ENCODE measurements at regions not wholly inside any gene's neighbourhood (a gene's known extent, or its start where the extent isn't known, plus 50 kb on each side); places are given as distances from the start of the nearest gene placed in this dataset.

GRCh38 chr4:4735136-4735750, 124.2 kb upstream of the MSX1 start:
- no peak overlapping the region for H3K4me3 ChIP-seq
- 65% methylated on average over 9 of the region's 9 CpGs for WGBS (ENCODE audit: insufficient coverage, insufficient replicate concordance, low lambda C conversion rate, missing lambda C conversion rate)
- H3K27me3 ChIP-seq (replicated peaks in 1 of 2; ENCODE audit: control insufficient read depth in 2 of 2, insufficient read depth in 2 of 2, low read length in 1 of 2): no peaks in the 10 kb centered on the region
- BruUV-seq (replicated peaks): no TSS peak
- no peak overlapping the region for H3K27ac ChIP-seq (ENCODE audit: control insufficient read depth, insufficient read depth)
- TF ChIP-seq EED (IDR thresholded peaks at IDR 0.05; ENCODE audit: low read depth) (no peak), POLR2AphosphoS2 (IDR thresholded peaks at IDR 0.05; ENCODE audit: low read depth, low read length) (no peak)
- intact Hi-C loops (cut with micrococcal nuclease; ENCODE audit: unreplicated experiment) (no loop called here), in situ Hi-C loops (cut with MboI) (no loop called here)
- no peak overlapping the region for H3K4me2 ChIP-seq (ENCODE audit: control insufficient read depth, insufficient read depth)
- FAIRE-seq (no peak), DNase-seq (ENCODE audit: low read depth, low spot score) (no peak), ATAC-seq (no peak)
- no peaks in the 10 kb centered on the region for H4K20me1 ChIP-seq (ENCODE audit: control insufficient read depth, insufficient read depth)
- H3K79me2 ChIP-seq (ENCODE audit: control insufficient read depth, insufficient read depth, low read length): no peaks in the 10 kb centered on the region
- H2AFZ ChIP-seq (ENCODE audit: control insufficient read depth, low read depth, low read length): no peak overlapping the region
- H3K36me3 ChIP-seq (ENCODE audit: control insufficient read depth in 2 of 2, insufficient read depth in 2 of 2, low read length in 1 of 2): no peaks in the 10 kb centered on the region
- no peaks in the 10 kb centered on the region; the same call in 2 of the 3 replicates for H3K9me3 ChIP-seq (replicated peaks; ENCODE audit: control insufficient read depth, insufficient read depth, low read length)
- no peaks in the 10 kb centered on the region for H3K4me1 ChIP-seq (ENCODE audit: control insufficient read depth, insufficient read depth, low read length)
- H3K9ac ChIP-seq (ENCODE audit: control insufficient read depth, insufficient read depth, low read length): no peak overlapping the region
- POLR2A ChIA-PET: no interaction called here
- CTCF ChIA-PET: interaction anchor here (0.5 kb wide), 1 partner anchor 61 kb away, joined by 3 read pairs; no protein-coding TSS in a partner anchor
- SMC1A ChIA-PET (ENCODE audit: uncharacterized antibody, unreplicated experiment): no interaction called here
- RAD21 ChIA-PET (ENCODE audit: unreplicated experiment): no interaction called here

GRCh38 chr4:4734425-4734824, 125.0 kb upstream of the MSX1 start:
- RAD21 ChIA-PET (ENCODE audit: unreplicated experiment): no interaction called here
- no peaks in the 10 kb centered on the region for H3K36me3 ChIP-seq (ENCODE audit: control insufficient read depth in 2 of 2, insufficient read depth in 2 of 2, low read length in 1 of 2)
- intact Hi-C loops (cut with micrococcal nuclease; ENCODE audit: unreplicated experiment): no loop called here

More at GRCh38 chr4:4734425-4734824, 125.0 kb upstream of the MSX1 start:
- SMC1A ChIA-PET (ENCODE audit: uncharacterized antibody, unreplicated experiment): interaction anchor here (1.5 kb wide), 1 partner anchor 25 kb away, joined by 4 read pairs; no protein-coding TSS in a partner anchor
- FAIRE-seq (no peak), DNase-seq (ENCODE audit: low read depth, low spot score) (no peak), ATAC-seq (no peak)
- no peaks in the 10 kb centered on the region for H3K27me3 ChIP-seq (replicated peaks in 1 of 2; ENCODE audit: control insufficient read depth in 2 of 2, insufficient read depth in 2 of 2, low read length in 1 of 2)
- no peaks in the 10 kb centered on the region; the same call in 2 of the 3 replicates for H3K9me3 ChIP-seq (replicated peaks; ENCODE audit: control insufficient read depth, insufficient read depth, low read length)
- no peak overlapping the region for H3K9ac ChIP-seq (ENCODE audit: control insufficient read depth, insufficient read depth, low read length)
- no peaks in the 10 kb centered on the region for H3K4me1 ChIP-seq (ENCODE audit: control insufficient read depth, insufficient read depth, low read length)
- 71% methylated on average over 5 of the region's 5 CpGs for whole genome bisulfite sequencing (ENCODE audit: insufficient coverage, insufficient replicate concordance, low lambda C conversion rate, missing lambda C conversion rate)
- H3K4me3 ChIP-seq: no peak overlapping the region
- H4K20me1 ChIP-seq (ENCODE audit: control insufficient read depth, insufficient read depth): no peaks in the 10 kb centered on the region
- no peak overlapping the region for H2AFZ ChIP-seq (ENCODE audit: control insufficient read depth, low read depth, low read length)
- no peak overlapping the region for H3K27ac ChIP-seq (ENCODE audit: control insufficient read depth, insufficient read depth)
- CTCF ChIA-PET: no interaction called here
- BruUV-seq (replicated peaks): no TSS peak
- H3K79me2 ChIP-seq (ENCODE audit: control insufficient read depth, insufficient read depth, low read length): no peaks in the 10 kb centered on the region
- POLR2A ChIA-PET: interaction anchor here (0.9 kb wide), 1 partner anchor 10 kb away, joined by 3 read pairs; no protein-coding TSS in a partner anchor
- H3K4me2 ChIP-seq (ENCODE audit: control insufficient read depth, insufficient read depth): no peak overlapping the region
- in situ Hi-C loops (cut with MboI): no loop called here
- TF ChIP-seq RAD21 (IDR thresholded peaks at IDR 0.05; ENCODE audit: insufficient read depth, low read depth, low read length) (no peak), EGR1 (IDR thresholded peaks at IDR 0.05; ENCODE audit: borderline replicate concordance in 1 of 2, low read depth in 2 of 2, low read length in 2 of 2) (no peak), ZNF622 (IDR thresholded peaks at IDR 0.05) (no peak), BMI1 (IDR thresholded peaks at IDR 0.05; ENCODE audit: borderline replicate concordance) (no peak), KDM1A (IDR thresholded peaks at IDR 0.05; ENCODE audit: borderline replicate concordance) (no peak), CREB1 (IDR thresholded peaks at IDR 0.05; ENCODE audit: low read depth) (no peak), MXI1 (IDR thresholded peaks at IDR 0.05; ENCODE audit: low read depth, low read length) (no peak), EP300 (IDR thresholded peaks at IDR 0.05; ENCODE audit: borderline replicate concordance in 1 of 2, control insufficient read depth in 1 of 2, low read depth in 2 of 2, low read length in 2 of 2) (no peak), IKZF1 (conservative IDR thresholded peaks at IDR 0.05) (no peak)

Measured in GM12878 (cell line).